DOHH2 (cell line): ENCODE measurements at regions not wholly inside any gene's neighbourhood (a gene's known extent, or its start where the extent isn't known, plus 50 kb on each side); places are given as distances from the start of the nearest gene placed in this dataset.

ENCODE experiments used
- H3F3A ChIP-seq: fragments of 200-600 bp; sonication (generic), shearing (Covaris generic); 2 replicates; pipeline ENCODE4 v1.6.0; 2016; ENCODE audit warnings: antibody characterized with exemption, mild to moderate bottlenecking; ENCODE audit not compliant: control insufficient read depth, insufficient read depth
- H3K27ac ChIP-seq: fragments of 200-600 bp; sonication (generic); 2 replicates; pipeline ENCODE4 v1.5.1; 2014; ENCODE audit warnings: low read depth, mild to moderate bottlenecking, low read length, moderate library complexity
- H3K27me3 ChIP-seq: fragments of 200-600 bp; sonication (generic); 2 replicates; pipeline ENCODE4 v1.6.1; 2014; ENCODE audit warnings: mild to moderate bottlenecking, low read length, mixed read lengths; ENCODE audit not compliant: control insufficient read depth
- H3K36me3 ChIP-seq: fragments of 200-600 bp; sonication (generic); 2 replicates; pipeline ENCODE4 v1.6.1; 2014; ENCODE audit warnings: mild to moderate bottlenecking, low read length, moderate library complexity, mixed read lengths; ENCODE audit not compliant: control insufficient read depth
- H3K4me1 ChIP-seq: fragments of 200-600 bp; sonication (generic); 2 replicates; pipeline ENCODE4 v1.6.1; 2014; ENCODE audit warnings: mild to moderate bottlenecking, low read length, mixed read lengths; ENCODE audit not compliant: control insufficient read depth
- H3K4me2 ChIP-seq: fragments of 200-600 bp; sonication (generic); 2 replicates; pipeline ENCODE4 v1.6.0; 2014; ENCODE audit warnings: mild to moderate bottlenecking, low read length, moderate library complexity
- H3K4me3 ChIP-seq: fragments of 200-600 bp; sonication (generic); 2 replicates; pipeline ENCODE4 v1.5.1; 2014; ENCODE audit warnings: mild to moderate bottlenecking, low read length, mixed read lengths
- H3K79me2 ChIP-seq: fragments of 200-600 bp; sonication (generic); 2 replicates; pipeline ENCODE4 v1.6.1; 2014; ENCODE audit warnings: mild to moderate bottlenecking, low read length, mixed read lengths; ENCODE audit not compliant: control insufficient read depth
- H3K9me2 ChIP-seq: fragments of 200-600 bp; sonication (generic); replicated peaks from 2 replicates; pipeline ENCODE4 v1.6.1; 2014; ENCODE audit warnings: mild to moderate bottlenecking, low read length, mixed read lengths; ENCODE audit not compliant: control insufficient read depth
- H3K9me3 ChIP-seq: fragments of 200-600 bp; sonication (generic); 2 replicates; pipeline ENCODE4 v1.6.1; 2014; ENCODE audit warnings: antibody characterized with exemption, low read length, mixed read lengths; ENCODE audit not compliant: control insufficient read depth, insufficient read depth
- H4K20me1 ChIP-seq: fragments of 200-600 bp; sonication (generic); 2 replicates; pipeline ENCODE4 v1.6.0; 2014; ENCODE audit warnings: low read depth, mild to moderate bottlenecking, antibody characterized with exemption, low read length, moderate library complexity; ENCODE audit not compliant: control insufficient read depth, insufficient read depth
- CTCF ChIP-seq: fragments of 200-600 bp; sonication (generic); IDR thresholded peaks from one replicate; pipeline ENCODE4 v1.5.1; 2014; ENCODE audit warnings: antibody characterized with exemption, mild to moderate bottlenecking, low read depth, low read length; ENCODE audit not compliant: poor library complexity, severe bottlenecking
- EZH2phosphoT487 ChIP-seq: fragments of 200-600 bp; sonication (generic); IDR thresholded peaks from 2 replicates; pipeline ENCODE4 v1.6.1; 2017; ENCODE audit warnings: borderline replicate concordance, mild to moderate bottlenecking, antibody characterized with exemption, low read length, moderate library complexity, mixed read lengths

GRCh38 chr5:106163233-106163632 is 1507.5 kb downstream of the EFNA5 start:
- no peak for TF ChIP-seq EZH2phosphoT487
- no peak for TF ChIP-seq CTCF

GRCh38 chr5:106159616-106160015 is 1511.1 kb downstream of the EFNA5 start:
- Histone ChIP-seq H3K4me1 (no peaks in the 10 kb centered on the region), H3K27ac (no peak overlapping the region), H3K9me3 (no peaks in the 10 kb centered on the region), H3K27me3 (no peaks in the 10 kb centered on the region), H3K9me2 (no peaks in the 10 kb centered on the region), H3K79me2 (no peaks in the 10 kb centered on the region), H4K20me1 (no peaks in the 10 kb centered on the region), H3K4me3 (no peak overlapping the region), H3K36me3 (no peaks in the 10 kb centered on the region), H3F3A (no peaks in the 10 kb centered on the region), H3K4me2 (no peak overlapping the region)
- TF ChIP-seq EZH2phosphoT487 (no peak), CTCF (no peak)

More at GRCh38 chr5:106163233-106163632, 1507.5 kb downstream of the EFNA5 start:
- Histone ChIP-seq H3K4me3 (no peak overlapping the region), H3F3A (no peaks in the 10 kb centered on the region), H3K9me2 (no peaks in the 10 kb centered on the region), H3K36me3 (no peaks in the 10 kb centered on the region), H3K27me3 (no peaks in the 10 kb centered on the region), H3K9me3 (no peaks in the 10 kb centered on the region), H4K20me1 (no peaks in the 10 kb centered on the region), H3K79me2 (no peaks in the 10 kb centered on the region), H3K27ac (no peak overlapping the region), H3K4me2 (no peak overlapping the region), H3K4me1 (no peaks in the 10 kb centered on the region)

- no peak overlapping the region for H3K4me3 ChIP-seq
- no peaks in the 10 kb centered on the region for H3K79me2 ChIP-seq
- H3K27me3 ChIP-seq = no peaks in the 10 kb centered on the region
- H3K36me3 ChIP-seq = no peaks in the 10 kb centered on the region
- TF ChIP-seq CTCF (no peak), EZH2phosphoT487 (no peak)
- H3K9me3 ChIP-seq = no peaks in the 10 kb centered on the region
- H3K4me1 ChIP-seq = no peaks in the 10 kb centered on the region
- H3K27ac ChIP-seq = no peak overlapping the region
- no peaks in the 10 kb centered on the region for H3K9me2 ChIP-seq
- no peak overlapping the region for H3K4me2 ChIP-seq
- no peaks in the 10 kb centered on the region for H4K20me1 ChIP-seq
- no peaks in the 10 kb centered on the region for H3F3A ChIP-seq
These were observed 1516.4 kb downstream of the EFNA5 start for GRCh38 chr5:106154280-106154716.
